Astrocyte (in vitro differentiated cells and primary cell): ENCODE measurements at regions not wholly inside any gene's neighbourhood (a gene's known extent, or its start where the extent isn't known, plus 50 kb on each side); places are given as distances from the start of the nearest gene placed in this dataset.

Source experiments
- DNase-seq: peaks from one replicate; pipeline ENCODE4 v3.0.0-alpha.2; 2010; ENCODE audit warnings: low read depth
- FAIRE-seq: peaks from 2 replicates; lab custom pipeline; 2011; peaks lifted over from hg19 to GRCh38; lab: Jason Lieb, UNC
- H2AFZ ChIP-seq: 2 replicates; pipeline ENCODE4 v1.6.0; 2012; ENCODE audit warnings: low read depth, low read length, inconsistent platforms
- H3K27ac ChIP-seq: 2 replicates; pipeline ENCODE4 v1.5.1; 2011; ENCODE audit warnings: low read depth, low read length, inconsistent platforms
- H3K27me3 ChIP-seq: 2 replicates; pipeline ENCODE4 v1.6.0; 2011; ENCODE audit warnings: low read length, inconsistent platforms; ENCODE audit not compliant: insufficient read depth
- H3K36me3 ChIP-seq: 2 replicates; pipeline ENCODE4 v1.5.1; 2011; ENCODE audit warnings: low read length, inconsistent platforms; ENCODE audit not compliant: insufficient read depth
- H3K4me1 ChIP-seq: 2 replicates; pipeline ENCODE4 v1.5.1; 2011; ENCODE audit warnings: low read length, inconsistent platforms; ENCODE audit not compliant: insufficient read depth
- H3K4me2 ChIP-seq: 2 replicates; pipeline ENCODE4 v1.6.0; 2012; ENCODE audit warnings: low read length, inconsistent platforms
- H3K4me3 ChIP-seq: 2 replicates; pipeline ENCODE4 v1.5.1; 2011; ENCODE audit warnings: low read depth, mild to moderate bottlenecking, low read length, inconsistent platforms; ENCODE audit not compliant: insufficient read depth
- H3K79me2 ChIP-seq: 2 replicates; pipeline ENCODE4 v1.6.0; 2012; ENCODE audit warnings: mild to moderate bottlenecking, low read length, inconsistent platforms; ENCODE audit not compliant: insufficient read depth
- H3K9ac ChIP-seq: 2 replicates; pipeline ENCODE4 v1.6.0; 2012; ENCODE audit warnings: mild to moderate bottlenecking, low read length, inconsistent platforms
- H3K9me3 ChIP-seq: 2 replicates; pipeline ENCODE4 v1.5.1; 2012; ENCODE audit warnings: low read depth, mild to moderate bottlenecking, low read length, inconsistent platforms; ENCODE audit not compliant: insufficient read depth
- H4K20me1 ChIP-seq: 2 replicates; pipeline ENCODE4 v1.6.0; 2012; ENCODE audit warnings: low read length, inconsistent platforms; ENCODE audit not compliant: insufficient read depth
- H3K27ac Mint-ChIP-seq: one replicate; pipeline ENCODE4 v1.8.0; 2021; ENCODE audit warnings: mild to moderate bottlenecking, mixed read lengths; ENCODE audit not compliant: unreplicated experiment
- H3K27me3 Mint-ChIP-seq: one replicate; pipeline ENCODE4 v1.8.0; 2021; ENCODE audit warnings: low read depth, mixed read lengths; ENCODE audit not compliant: unreplicated experiment
- H3K36me3 Mint-ChIP-seq: one replicate; pipeline ENCODE4 v1.8.0; 2021; ENCODE audit warnings: low read depth, mixed read lengths; ENCODE audit not compliant: unreplicated experiment
- H3K4me1 Mint-ChIP-seq: one replicate; pipeline ENCODE4 v1.8.0; 2021; ENCODE audit warnings: low read depth, mixed read lengths; ENCODE audit not compliant: unreplicated experiment
- H3K4me3 Mint-ChIP-seq: one replicate; pipeline ENCODE4 v1.8.0; 2021; ENCODE audit warnings: mild to moderate bottlenecking, moderate library complexity, mixed read lengths; ENCODE audit not compliant: unreplicated experiment
- H3K9me3 Mint-ChIP-seq: one replicate; pipeline ENCODE4 v1.8.0; 2021; ENCODE audit warnings: mild to moderate bottlenecking, mixed read lengths; ENCODE audit not compliant: unreplicated experiment
- CTCF ChIP-seq: IDR thresholded peaks from 2 replicates; pipeline ENCODE4 v1.5.1; 2011; ENCODE audit warnings: low read depth, mild to moderate bottlenecking, inconsistent platforms, low read length, moderate library complexity; ENCODE audit not compliant: insufficient read depth
- EZH2 ChIP-seq: IDR thresholded peaks from 2 replicates; pipeline ENCODE4 v1.6.1; 2012; ENCODE audit warnings: mild to moderate bottlenecking, low read length, inconsistent platforms; ENCODE audit not compliant: insufficient read depth

DNA sequence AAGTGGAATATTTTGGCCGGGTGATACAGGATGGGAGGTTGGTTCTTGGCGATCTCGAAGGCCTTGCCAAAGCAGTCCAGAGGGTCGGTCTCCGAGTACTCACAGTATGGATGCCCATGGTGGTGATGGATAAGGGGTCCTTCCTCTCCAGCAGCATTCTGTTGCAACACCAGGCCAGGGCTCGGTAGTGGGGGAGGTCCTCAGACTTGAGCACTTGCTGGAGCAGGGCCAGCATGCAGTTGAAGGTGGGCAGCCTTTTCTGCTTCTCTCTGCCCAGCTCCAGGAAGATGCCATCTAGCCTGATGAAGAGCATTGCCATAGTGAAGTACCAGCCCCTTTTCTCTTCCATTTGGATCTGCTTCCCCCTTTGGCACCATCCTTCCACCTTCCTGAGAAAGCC is 99.4 kb upstream of the MCHR2 start:
- Mint-ChIP-seq H3K4me1 (no peaks in the 10 kb centered on the region), H3K9me3 (no peaks in the 10 kb centered on the region), H3K27me3 (peaks cover 3% of the 10 kb centered on the region), H3K4me3 (no peak overlapping the region), H3K27ac (no peak overlapping the region), H3K36me3 (no peaks in the 10 kb centered on the region)
- no peak overlapping the region for H3K4me3 ChIP-seq
- no peak overlapping the region for H3K4me2 ChIP-seq
- no peaks in the 10 kb centered on the region for H3K79me2 ChIP-seq
- H3K9me3 ChIP-seq: no peaks in the 10 kb centered on the region
- no peaks in the 10 kb centered on the region for H4K20me1 ChIP-seq
- H3K27ac ChIP-seq: no peak overlapping the region
- DNase-seq: no peak
- FAIRE-seq: no peak
- no peaks in the 10 kb centered on the region for H3K27me3 ChIP-seq
- no peaks in the 10 kb centered on the region for H3K4me1 ChIP-seq
- H2AFZ ChIP-seq: no peak overlapping the region
- H3K36me3 ChIP-seq: no peaks in the 10 kb centered on the region
- H3K9ac ChIP-seq: no peak overlapping the region
- TF ChIP-seq EZH2 (no peak), CTCF (no peak)

DNA sequence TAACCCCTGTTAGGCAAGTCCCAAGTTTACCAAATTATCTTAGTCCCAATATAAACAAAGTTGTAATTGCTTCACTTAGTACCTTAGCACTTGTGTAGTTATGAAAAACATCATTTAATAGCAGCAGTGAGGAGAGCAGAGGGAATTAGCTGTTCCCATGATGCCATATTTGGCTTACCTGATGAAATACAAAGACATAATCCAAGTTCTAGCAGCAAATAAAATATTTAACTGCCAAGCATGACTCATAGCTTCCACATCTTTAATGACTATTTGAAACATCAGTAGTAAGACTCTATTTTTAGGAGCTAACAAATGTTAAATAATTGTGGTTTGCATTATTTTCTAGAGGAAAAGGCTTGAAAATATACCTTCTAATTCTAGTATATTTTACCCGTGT is 94.0 kb upstream of the MCHR2 start:
- no peaks in the 10 kb centered on the region for H3K36me3 Mint-ChIP-seq
- H3K9me3 ChIP-seq: no peaks in the 10 kb centered on the region
- H3K36me3 ChIP-seq: no peaks in the 10 kb centered on the region
- peaks cover 3% of the 10 kb centered on the region for H3K27me3 Mint-ChIP-seq
- H3K4me1 ChIP-seq: no peaks in the 10 kb centered on the region
- no peak overlapping the region for H3K9ac ChIP-seq
- peak overlapping the region; percentile 95 for H3K27ac Mint-ChIP-seq
- DNase-seq: peak; percentile 84
- no peaks in the 10 kb centered on the region for H4K20me1 ChIP-seq
- H3K4me2 ChIP-seq: no peak overlapping the region
- peak; percentile 56 for FAIRE-seq
- no peak overlapping the region for H3K4me3 ChIP-seq
- H3K9me3 Mint-ChIP-seq: no peaks in the 10 kb centered on the region
- TF ChIP-seq EZH2: no peak
- TF ChIP-seq CTCF: no peak
- no peak overlapping the region for H3K27ac ChIP-seq
- peaks cover 16% of the 10 kb centered on the region for H3K4me1 Mint-ChIP-seq
- no peak overlapping the region for H3K4me3 Mint-ChIP-seq
- no peaks in the 10 kb centered on the region for H3K79me2 ChIP-seq
- no peak overlapping the region for H2AFZ ChIP-seq
- no peaks in the 10 kb centered on the region for H3K27me3 ChIP-seq

DNA sequence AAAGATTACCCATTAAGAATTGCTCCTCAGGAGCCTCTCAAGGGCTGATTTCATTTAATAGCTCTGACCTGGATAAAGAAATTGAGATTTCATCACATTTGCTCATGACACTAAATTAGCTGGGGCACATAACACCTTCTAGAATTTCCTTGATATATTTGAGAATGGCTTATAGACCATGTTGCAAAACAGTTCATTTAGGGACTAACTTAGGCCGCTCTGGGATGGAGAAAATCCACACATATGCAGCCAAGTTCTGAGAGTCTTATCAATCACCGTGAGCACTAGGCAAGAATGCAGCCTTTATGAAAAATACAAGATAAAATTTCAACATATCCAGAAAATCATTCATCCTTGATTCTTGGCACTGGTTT is 91.0 kb upstream of the MCHR2 start:
- Histone ChIP-seq H4K20me1 (no peaks in the 10 kb centered on the region), H3K79me2 (no peaks in the 10 kb centered on the region), H3K27ac (no peak overlapping the region), H3K4me1 (no peaks in the 10 kb centered on the region), H3K4me2 (no peak overlapping the region), H3K27me3 (peaks cover 2% of the 10 kb centered on the region), H3K9me3 (no peaks in the 10 kb centered on the region), H2AFZ (no peak overlapping the region), H3K9ac (no peak overlapping the region), H3K36me3 (no peaks in the 10 kb centered on the region), H3K4me3 (no peak overlapping the region)
- DNase-seq (peak; percentile 39), FAIRE-seq (no peak)
- H3K9me3 Mint-ChIP-seq: no peaks in the 10 kb centered on the region
- H3K4me1 Mint-ChIP-seq: peaks cover 16% of the 10 kb centered on the region
- no peak overlapping the region for H3K27ac Mint-ChIP-seq
- H3K4me3 Mint-ChIP-seq: no peak overlapping the region
- TF ChIP-seq CTCF: no peak
- no peak for TF ChIP-seq EZH2
- H3K36me3 Mint-ChIP-seq: no peaks in the 10 kb centered on the region
- no peaks in the 10 kb centered on the region for H3K27me3 Mint-ChIP-seq
